Endothelial cell of umbilical vein (primary cell): ENCODE measurements at regions not wholly inside any gene's neighbourhood (a gene's known extent, or its start where the extent isn't known, plus 50 kb on each side); places are given as distances from the start of the nearest gene placed in this dataset.

Experiments used
- EZH2 ChIP-seq: IDR thresholded peaks from 2 replicates; pipeline ENCODE4 v1.6.1; 2012; ENCODE audit warnings: borderline replicate concordance, low read depth, mild to moderate bottlenecking, moderate library complexity, low read length, inconsistent platforms; ENCODE audit not compliant: severe bottlenecking
- FOS ChIP-seq: IDR thresholded peaks from 2 replicates; pipeline ENCODE4 v1.6.1; 2011; ENCODE audit warnings: mild to moderate bottlenecking, low read length, moderate library complexity, borderline replicate concordance; ENCODE audit not compliant: insufficient read depth
- GATA2 ChIP-seq: IDR thresholded peaks from 2 replicates; pipeline ENCODE4 v1.7.0; 2011; ENCODE audit warnings: low read depth, mild to moderate bottlenecking, moderate library complexity, mixed read lengths, low read length; ENCODE audit not compliant: insufficient read length, insufficient read depth
- MYC ChIP-seq: IDR thresholded peaks from one replicate; pipeline ENCODE4 v1.6.1; 2011; ENCODE audit warnings: mild to moderate bottlenecking, low read depth, low read length
- POLR2A ChIP-seq: IDR thresholded peaks from 2 replicates; pipeline ENCODE4 v1.6.1; 2012; ENCODE audit warnings: low read depth, mild to moderate bottlenecking, control low read depth, low read length
- POLR2AphosphoS5 ChIP-seq: IDR thresholded peaks from 2 replicates; pipeline ENCODE4 v1.6.1; 2012; ENCODE audit warnings: low read depth, mild to moderate bottlenecking, control low read depth, low read length, moderate library complexity; ENCODE audit not compliant: insufficient read depth
- TF ChIP-seq, protein P1 (sequence below), 2 donors: IDR thresholded peaks; 1 replicate in 1 of 2; 2 replicates in 1 of 2; pipeline ENCODE4 v1.5.1; 2011; ENCODE audit warnings: low read length in 2 of 2, mild to moderate bottlenecking in 2 of 2, moderate library complexity in 2 of 2, control low read depth in 1 of 2, inconsistent platforms in 1 of 2, low read depth in 1 of 2; ENCODE audit not compliant: insufficient read depth in 1 of 2; ENCODE audit errors: extremely low read depth in 1 of 2
- TF ChIP-seq, protein P2 (sequence below): IDR thresholded peaks from 2 replicates; pipeline ENCODE4 v1.6.1; 2011; ENCODE audit not compliant: insufficient read depth, insufficient read length

DNA sequence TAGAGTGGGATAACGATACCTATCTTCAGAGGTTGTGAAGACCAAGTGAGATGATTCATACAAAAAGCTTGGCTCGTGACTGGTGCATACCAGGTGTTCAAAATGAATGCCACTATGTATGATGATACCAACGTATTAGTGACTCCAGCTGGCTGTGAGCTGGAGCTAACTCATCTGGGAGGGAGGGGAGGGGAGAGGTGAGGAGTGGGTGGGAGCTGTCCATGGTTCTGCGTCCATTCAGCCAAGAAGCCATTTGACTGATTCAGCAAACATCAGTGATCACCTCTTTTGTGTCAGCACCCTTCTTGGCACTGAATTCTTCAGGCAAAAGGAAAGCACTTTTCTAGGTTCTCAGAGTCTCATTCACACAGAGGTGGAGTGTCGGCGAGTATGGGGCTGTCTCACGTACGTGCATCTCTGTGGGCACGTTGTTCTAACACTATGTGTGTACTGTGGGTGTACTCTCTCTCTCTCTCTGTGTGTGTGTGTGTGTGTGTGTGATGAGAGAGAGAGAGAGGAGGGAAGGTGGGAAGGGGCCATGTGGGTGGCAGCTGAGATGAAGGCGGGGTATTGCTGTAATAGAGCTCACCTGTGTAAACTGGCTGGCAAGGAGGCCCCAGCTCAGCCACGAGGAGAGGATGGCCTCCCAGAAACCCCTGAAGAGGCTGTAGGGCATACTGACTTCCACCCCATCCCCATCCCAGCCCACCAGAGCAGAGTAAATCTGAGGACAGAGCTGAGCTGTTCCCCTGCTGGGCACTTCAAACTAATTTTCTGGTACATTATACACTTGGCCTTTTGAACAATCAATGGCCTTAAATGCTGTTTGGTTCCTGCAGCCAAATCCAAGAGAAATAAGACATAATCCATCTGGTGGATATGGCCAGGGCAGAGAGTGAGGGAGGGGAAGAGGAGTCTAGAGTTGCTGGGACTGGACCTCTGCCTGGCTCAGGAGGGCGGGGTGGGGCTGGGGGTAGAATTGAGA, 96.1 kb upstream of the THY1 start:
- TF ChIP-seq POLR2AphosphoS5 (no peak), POLR2A (no peak), EZH2 (no peak), GATA2 (no peak), MYC (no peak), FOS (no peak)
- TF ChIP-seq, protein P1, sequence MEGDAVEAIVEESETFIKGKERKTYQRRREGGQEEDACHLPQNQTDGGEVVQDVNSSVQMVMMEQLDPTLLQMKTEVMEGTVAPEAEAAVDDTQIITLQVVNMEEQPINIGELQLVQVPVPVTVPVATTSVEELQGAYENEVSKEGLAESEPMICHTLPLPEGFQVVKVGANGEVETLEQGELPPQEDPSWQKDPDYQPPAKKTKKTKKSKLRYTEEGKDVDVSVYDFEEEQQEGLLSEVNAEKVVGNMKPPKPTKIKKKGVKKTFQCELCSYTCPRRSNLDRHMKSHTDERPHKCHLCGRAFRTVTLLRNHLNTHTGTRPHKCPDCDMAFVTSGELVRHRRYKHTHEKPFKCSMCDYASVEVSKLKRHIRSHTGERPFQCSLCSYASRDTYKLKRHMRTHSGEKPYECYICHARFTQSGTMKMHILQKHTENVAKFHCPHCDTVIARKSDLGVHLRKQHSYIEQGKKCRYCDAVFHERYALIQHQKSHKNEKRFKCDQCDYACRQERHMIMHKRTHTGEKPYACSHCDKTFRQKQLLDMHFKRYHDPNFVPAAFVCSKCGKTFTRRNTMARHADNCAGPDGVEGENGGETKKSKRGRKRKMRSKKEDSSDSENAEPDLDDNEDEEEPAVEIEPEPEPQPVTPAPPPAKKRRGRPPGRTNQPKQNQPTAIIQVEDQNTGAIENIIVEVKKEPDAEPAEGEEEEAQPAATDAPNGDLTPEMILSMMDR (IDR thresholded peaks at IDR 0.05; ENCODE audit: extremely low read depth in 1 of 2, insufficient read depth in 1 of 2, low read depth in 1 of 2, low read length in 2 of 2): no peak
- TF ChIP-seq, protein P2, sequence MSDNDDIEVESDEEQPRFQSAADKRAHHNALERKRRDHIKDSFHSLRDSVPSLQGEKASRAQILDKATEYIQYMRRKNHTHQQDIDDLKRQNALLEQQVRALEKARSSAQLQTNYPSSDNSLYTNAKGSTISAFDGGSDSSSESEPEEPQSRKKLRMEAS: no peak
